DMS53 treated with DMSO at 0.1 percent for 48 hours (cell line): ENCODE measurements at regions not wholly inside any gene's neighbourhood (a gene's known extent, or its start where the extent isn't known, plus 50 kb on each side); places are given as distances from the start of the nearest gene placed in this dataset.
"Not testable (repeated sequence)": the region's sequence is repeated elsewhere in the genome, so short reads cannot be mapped to it uniquely, and the experiment has no call there.

ENCODE experiments used
- DNase-seq: peaks from one replicate; lab custom pipeline; 2025; ENCODE audit not compliant: unreplicated experiment; lab: John Stamatoyannopoulos, UW

DNA sequence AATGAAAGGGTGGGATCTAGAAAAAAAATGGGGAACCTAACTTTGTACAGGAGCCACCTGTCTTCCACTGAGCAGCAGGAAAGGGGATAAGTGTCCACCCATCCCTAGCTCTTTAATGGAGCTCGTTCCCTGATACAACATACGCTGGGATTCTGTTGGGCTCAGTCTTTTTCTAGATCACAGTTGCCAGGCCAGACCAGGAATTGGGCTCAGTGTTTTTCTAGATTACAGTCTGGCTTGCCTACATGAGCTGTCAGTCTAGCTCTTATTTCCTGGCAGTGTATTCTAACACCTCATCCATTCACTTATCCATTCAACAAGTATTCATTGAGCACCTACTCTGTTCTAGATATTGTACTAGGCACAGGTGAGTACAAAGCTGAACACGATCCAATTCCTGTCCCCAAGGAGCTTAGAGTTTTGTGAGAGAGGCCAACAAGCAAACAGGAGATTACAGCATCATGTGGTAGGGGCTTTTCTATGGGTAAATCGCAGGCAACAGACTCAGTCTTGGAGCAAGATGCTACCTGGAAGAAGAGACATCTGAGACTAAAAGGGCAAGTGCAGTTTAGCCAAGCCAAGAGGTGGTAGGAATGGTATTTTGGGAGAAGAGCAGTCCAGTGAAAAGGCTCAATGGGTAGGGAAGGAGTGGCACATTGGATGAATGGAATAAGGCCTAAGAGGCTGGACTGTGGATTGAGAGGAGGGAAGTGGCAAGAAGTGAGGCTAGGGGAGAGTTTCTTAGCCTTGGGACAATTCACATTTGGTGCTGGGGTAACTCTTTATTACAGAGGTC is 138.0 kb upstream of the HS3ST2 start:
- no peak for DNase-seq

DNA sequence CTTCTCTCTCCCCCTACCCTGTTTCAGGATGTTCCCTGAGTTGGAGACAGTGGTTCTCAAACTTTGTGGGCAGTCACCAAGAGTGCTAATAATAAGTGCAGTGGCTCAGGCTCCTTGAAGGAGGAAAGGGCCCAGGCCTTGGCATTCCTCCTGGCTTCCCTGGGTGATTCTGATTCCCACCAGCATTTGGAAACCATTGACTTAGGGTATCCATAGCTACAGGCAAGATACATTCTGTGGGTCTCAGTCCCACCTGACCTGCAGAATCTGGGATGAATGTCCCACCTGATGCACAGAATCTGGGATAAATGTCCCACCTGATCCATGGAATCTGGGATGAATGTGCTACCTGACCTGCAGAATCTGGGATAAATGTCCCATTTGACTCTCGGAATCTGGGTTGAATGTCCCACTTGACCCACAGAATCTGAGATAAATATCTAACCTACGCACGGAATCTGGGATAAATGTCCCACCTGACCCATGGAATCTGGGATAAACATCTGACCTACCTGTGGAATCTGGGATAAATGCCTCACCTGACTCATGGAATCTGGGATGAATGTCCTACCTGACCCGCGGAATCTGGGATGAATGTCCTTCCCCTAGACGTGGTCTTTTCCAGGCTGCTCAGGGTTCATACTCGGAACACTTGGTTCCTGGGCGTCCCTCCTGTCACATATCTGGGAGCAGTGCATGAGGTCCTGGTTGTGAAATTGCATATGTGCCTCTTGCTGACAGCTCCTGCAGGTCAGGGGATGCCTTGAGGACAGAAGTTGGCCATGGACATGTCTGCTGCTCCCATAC is 136.7 kb upstream of the HS3ST2 start:
- DNase-seq, result no peak

DNA sequence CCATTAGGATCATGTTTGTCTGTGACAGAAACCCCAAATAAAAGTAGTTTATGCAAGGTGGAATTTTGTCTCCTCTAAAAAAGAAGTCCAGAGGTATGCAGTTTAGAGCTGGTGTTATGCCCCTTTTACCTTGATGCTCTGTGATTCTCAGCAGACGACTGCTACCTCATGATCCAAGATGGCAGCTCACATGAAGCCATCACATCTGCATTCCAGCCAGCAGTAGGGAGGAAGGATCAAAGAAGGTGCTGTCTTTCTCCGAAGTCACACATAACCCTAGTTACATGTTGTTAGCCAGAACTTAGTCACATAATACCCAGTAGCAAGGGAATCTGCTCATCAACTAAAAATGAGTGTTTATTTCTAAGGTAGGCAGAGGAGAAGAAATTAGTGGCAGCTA is 135.7 kb upstream of the HS3ST2 start:
- DNase-seq, result no peak

DNA sequence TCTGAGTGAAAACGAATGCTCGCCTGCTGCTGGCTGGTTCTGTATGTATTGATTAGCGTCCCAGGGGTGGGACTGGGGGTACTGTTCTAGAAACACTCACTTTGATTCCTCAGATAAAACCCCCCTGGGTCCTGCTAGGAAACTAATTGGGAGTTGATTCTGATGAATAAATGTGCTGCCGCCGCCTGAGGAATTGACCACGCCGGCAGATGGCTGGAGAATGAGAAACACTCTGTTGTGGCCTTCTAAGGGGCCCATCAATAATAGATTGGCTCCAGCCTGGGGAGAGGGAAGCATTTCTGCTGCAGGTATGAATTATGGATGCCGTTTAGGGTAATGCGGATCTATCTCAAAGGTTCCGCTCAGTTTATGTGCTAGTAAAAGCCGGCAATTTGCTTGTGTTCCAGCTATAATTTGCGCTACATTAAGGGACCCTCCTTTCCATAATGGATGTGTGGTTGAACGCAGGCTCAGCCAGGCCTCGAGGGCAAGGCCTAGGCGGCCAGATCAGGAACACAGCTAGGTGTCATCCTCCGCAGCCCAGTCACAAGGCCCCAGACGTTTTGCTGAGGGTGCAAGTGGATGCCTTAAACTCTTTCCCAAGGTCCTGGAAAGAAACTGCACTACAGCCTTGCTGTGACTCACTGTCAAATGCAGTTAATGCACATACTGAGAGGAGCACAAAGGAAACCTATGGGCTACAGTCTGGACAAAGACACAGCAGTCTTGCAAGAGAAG is 132.2 kb upstream of the HS3ST2 start:
- no peak for DNase-seq

DNA sequence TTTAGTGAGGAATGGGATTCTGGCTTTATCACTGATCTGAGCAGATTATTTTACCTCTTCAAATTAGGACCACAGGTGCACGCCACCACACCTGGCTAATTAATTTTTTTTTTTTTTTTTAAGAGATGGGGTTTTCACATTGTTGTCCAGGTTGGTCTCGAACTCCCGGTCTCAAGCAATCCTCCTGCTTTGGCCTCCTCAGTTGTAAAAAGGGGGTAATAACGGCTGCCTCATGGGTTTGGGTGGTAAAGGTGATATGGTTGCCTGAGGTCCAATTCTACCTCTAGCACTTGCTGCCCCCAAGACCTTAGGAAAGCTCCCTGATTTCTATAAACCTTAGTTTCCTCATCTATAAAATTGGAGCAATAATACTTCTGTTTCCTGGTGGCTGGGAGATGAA is 130.7 kb upstream of the HS3ST2 start:
- DNase-seq, result no peak

DNA sequence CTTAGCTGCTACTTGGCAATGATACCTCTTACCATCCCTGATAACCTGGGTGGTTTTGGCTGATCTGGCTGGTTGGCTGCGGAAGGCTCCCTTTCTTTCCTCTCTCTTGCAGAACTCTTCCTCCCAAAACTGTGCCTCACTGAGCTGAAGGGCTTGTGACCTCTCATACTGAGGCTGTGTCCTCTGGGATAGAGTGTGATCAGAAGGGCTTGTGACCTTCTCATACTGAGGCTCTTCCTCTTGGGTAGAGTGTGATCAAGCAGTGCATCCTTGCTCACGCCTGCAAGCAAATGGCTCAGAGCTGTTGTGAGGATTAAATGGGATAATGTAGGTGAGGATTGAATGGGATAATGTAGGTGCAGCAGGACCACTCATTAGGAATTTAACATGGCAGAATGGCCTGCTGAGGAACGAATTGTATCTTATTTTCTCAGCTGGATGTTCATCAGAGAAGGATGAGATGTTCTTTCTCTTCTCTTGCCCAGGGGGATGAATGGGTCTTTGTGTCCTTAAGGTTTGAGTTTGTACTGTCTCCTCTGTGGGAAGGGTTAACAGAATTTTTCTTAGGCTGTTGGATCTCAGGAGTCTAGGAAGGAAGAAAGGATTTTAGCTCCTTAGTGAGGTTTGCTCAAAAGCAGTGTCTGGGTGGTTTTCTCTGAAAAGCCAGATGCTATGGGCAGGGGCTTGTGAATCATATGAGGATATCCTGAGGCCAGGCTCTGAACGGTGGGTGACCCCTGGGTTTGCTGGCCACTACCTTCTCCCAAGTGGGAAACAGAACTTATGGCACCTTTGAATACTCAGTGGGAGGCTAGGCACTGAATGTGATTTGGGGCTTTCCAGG is 130.0 kb upstream of the HS3ST2 start:
- no peak for DNase-seq

DNA sequence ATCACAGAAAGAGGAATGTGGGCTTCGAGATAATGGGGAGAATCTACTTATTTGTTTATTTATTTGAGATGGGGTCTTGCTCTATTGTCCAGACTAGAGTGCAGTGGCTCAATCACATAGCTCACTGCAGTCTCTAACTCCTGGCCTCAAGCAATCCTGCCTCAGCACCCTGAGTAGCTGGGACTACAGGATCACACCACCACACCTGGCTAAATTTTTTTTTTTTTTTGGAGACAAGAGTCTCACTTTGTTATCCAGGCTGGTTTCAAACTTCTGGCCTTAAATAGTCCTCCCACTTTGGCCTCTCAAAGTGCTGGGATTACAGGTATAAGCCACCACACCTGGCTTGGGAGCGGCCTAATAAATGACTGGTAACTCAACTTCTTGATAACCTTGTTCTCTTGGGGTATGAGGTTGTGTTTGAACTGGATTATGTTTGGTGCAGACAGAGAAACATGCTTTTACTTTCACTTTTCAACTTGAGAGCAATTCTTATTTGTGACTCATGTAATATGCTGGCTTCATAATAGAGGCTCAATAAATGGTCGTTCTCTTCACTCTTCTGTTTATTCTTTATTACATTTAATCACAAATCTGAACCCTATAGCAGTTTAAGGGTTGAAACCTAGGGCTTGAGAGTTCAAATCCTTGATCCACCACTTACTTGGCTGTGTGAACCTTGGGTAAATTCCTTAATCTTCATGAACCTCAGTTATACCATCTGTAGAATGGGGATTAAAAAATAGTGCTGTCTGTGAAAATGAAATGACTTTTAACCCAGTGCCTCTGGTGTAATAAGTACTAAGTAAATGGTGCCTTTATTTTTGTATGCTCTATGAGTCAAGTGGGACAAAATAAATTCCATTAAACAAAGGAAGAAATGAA is 129.1 kb upstream of the HS3ST2 start:
- DNase-seq, result no peak

DNA sequence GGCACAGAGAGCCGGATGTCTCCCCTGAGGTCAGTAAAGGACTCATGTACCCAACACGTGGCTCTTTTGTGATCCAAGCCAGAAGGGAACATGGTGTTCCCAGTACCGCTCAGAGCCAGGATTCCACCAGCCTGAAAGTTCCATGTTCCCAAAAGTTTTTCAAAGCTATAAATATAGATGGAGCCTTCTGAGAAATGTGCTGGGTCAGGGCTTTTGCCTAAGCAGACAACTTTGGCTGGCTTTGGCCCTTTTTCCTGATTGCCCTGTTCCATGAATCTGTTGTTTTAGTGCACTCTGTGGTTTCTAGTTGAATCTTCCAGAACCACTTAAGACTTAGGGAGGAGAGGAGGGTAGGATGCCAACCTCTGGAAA is 128.5 kb upstream of the HS3ST2 start:
- DNase-seq, result no peak

DNA sequence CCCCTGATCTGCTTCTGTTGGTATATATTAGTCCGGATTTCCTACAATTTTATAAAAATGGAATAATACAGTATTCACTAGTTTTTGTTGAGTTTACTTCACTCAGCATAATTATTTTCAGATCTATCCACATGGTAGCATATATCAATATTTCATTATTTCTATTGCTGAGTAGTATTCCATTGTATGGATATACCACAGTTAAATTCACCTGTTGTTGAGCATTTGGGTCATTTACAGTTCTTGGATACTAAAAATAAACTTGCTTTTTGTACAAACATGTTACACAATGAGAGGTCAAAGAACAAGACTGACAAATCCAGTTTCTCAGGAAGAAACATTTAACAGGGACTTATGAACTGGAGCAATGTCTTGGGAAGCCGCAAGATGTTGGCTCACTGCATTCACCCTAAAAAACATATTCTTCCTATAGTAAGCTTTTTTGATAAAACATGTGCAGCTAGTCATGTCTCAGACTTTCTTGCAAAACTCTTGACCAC is 126.9 kb upstream of the HS3ST2 start:
- DNase-seq, result no peak

DNA sequence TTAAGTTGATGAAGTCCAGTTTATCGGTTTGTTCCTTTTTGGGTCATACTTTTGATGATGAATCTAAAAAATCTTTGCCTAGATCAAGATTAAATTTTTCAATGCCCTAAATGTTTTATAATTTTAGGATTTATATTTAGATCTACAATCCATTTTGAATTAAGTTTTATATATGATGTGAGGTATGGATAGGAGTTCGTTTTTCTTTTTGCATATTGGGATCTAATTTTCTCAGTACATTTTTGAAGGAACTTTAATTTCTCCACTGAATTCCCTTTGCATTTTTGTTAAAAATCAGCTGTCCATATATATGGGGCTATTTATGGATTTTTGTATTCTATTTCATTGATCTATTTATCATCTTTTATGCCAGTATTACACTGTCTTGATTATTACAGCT is 125.5 kb upstream of the HS3ST2 start:
- no peak for DNase-seq

DNA sequence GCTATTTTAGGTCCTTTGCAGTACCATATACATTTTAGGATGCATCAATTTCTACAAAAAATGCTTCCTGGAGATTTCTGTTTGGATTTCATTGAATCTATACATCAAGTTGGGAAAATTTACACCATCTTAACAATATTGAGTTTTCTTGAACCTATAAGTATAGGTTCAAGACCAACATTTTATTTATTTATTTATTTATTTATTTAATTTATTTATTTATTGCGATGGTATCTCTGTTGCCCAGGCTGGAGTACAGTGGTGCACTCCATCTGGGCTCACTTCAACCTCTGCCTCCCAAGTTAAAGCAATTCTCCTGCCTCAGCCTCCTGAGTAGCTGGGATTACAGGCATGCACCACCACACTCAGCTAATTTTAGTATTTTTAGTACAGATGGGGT is 125.0 kb upstream of the HS3ST2 start:
- DNase-seq, result no peak

DNA sequence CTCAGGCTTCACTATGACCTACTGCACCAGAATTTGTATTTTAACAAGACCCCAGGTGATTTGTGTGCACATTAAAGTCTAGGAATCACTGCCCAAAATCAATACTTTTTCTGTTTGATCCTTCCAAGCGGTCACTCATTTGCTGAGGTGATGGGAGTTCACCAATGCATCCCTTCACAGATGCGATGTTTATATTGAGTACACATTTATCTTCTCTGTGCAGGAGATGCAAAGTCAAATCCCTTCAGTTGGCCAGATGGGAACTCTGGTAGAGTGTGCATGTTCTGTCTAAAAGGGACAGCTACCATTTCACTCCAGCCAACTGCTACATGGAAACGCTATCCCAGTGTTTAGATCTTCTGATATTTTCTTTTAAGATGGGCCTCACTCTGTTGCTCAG is 122.6 kb upstream of the HS3ST2 start:
- DNase-seq, result no peak

DNA sequence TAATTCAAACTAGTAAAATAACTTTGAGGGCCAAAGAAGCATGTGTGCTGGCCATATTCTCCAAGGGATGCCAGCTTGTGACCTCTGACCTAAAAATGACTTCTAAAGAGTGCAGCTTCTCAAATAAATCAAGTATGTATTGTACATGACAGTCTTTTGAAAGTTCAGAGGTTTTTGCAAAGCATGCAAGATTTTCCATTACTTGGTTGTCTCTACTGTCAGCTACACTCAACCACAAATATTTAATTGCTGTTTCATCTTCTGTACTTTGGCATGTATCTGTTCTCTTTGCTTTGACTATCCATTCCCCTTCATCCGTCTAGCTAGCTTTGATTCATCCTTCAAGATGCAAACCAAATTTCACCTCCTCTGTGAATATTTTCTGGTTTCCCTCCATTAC is 121.9 kb upstream of the HS3ST2 start:
- DNase-seq, result no peak

DNA sequence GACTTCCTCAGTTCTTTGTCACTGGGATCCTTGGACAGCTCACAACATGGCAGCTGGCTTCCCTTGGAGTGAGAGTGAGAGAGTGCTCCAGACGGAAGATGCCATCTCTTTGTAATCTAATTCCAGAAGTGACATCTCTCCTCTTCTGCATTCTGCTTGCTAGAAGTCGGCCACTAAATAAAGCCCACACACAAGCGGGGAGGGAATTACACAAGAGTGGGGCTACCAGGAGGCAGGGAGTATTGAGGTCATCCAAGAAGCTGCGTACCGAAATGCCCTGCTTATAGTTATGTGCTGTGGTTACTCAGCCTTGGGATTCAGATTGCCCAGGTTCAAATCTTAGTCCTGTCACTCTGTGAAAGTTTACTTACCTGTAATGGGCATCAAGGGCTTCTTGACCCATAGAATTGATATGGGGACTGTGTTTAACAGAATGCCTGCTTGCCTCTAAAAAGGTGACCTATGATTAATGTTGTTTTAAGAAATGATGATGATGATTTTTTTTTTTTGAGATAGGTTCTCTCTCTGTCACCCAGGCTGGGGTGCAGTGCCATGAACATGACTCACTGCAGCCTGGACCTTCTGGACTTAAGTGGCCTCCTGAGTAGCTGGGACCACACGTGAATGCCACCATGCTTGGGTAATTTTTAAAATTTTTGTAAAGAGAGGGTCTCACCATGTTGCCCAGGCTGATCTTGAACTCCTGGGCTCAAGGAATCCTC is 120.9 kb upstream of the HS3ST2 start:
- DNase-seq, result no peak

DNA sequence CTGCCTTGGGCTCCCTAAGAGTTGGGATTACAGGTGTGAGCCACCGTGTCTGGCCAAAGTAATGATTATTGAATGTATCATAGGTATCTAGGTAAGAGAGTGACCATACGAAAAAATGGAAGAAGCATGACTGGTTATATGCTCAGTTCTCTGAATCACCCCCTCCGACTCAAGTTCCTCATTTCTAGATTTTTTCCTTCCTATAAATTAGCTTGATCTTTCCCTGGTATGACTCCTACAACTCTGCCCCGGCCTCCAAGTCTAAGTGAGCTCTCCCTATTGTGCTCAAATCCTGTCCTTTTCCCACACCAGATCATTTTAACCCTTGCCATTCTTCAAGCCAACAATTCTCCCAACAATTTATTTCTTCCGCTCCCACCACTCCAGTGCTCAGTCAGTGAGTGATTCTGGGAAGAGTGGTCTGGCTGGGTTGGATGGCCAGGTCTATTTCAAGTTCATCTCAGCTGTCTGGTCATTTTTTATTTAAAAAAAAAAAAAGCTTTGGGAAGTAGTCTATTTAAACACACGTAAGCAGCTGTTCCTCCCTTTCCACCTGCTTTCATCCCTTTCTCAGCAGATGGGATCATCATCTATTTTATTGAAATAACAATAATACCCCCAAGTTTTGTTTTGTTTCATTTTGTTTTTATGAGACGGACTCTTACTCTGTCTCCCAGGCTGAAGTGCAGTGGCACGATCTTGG is 120.2 kb upstream of the HS3ST2 start:
- no peak for DNase-seq

DNA sequence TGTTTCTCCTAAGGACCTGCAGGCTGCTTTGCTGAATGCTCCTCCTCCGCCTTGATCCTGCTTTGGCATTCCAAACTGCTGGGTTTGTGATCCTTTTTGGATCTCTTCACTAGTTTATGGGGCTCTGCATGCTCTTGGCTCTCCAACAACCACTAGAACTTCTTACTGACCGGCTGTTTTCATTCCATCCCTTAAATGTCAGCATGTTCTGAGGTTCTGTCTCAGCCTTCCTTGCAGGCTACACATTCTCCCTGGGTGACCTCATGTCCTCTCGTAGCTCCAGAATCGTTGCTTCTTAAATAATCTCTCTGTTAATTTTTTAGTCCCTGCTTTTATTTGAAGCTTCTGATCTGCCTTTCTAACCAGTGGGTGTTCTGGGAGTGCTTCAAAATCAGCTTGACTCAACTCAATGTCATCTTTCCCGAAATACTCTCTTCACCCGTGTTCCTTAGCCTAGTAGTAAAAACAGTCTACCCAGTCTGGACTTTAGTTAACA is 119.0 kb upstream of the HS3ST2 start:
- no peak for DNase-seq

DNA sequence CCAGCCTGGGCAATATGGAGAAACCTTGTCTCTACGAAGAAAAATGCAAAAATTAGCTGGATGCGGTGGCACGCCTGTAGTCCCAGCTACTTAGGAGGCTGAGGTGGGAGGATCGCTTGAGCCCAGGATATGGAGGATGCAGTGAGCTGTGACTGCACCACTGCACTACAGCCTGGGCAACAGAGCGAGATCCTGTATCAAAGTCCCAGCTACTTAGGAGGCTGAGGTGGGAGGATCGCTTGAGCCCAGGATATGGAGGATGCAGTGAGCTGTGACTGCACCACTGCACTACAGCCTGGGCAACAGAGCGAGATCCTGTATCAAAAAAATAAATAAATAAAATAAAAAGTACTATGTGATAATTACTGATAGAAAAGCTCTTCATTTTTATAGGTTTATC is 118.2 kb upstream of the HS3ST2 start:
- not testable (repeated sequence) for DNase-seq

DNA sequence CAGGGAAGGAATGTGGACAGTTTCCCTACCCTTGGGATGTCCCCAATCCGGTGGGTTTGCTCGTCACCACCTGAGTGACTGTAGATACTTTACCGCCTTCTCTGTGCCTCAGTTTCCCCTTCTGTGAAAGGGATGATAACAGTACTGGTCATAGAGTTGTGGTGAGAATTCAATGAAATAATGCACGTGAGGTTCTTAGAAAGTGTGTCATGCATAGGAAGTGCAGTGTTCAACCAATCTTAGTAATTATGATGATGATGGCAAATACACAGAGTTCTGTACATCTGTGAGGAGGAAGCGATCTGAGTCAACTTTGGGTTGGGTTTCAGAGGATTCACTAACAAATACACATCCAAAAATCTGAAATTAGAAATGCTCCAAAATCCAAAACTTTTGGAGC is 114.6 kb upstream of the HS3ST2 start:
- DNase-seq, result no peak
